Endothelial cell of umbilical vein (primary cell): ENCODE measurements at regions not wholly inside any gene's neighbourhood (a gene's known extent, or its start where the extent isn't known, plus 50 kb on each side); places are given as distances from the start of the nearest gene placed in this dataset.

Experiments used
- BruUV-seq: library from RNA; stranded (reverse); fragments of 400-500 nt; replicated peaks from 2 replicates; lab custom pipeline; 2021; lab: Mats Ljungman, UMichigan
- CTCF ChIA-PET: fragments of 300-600, 350-600 bp; sonication (Branson Sonifier 250); formaldehyde crosslinking; loops from one replicate; lab custom pipeline; 2021; ENCODE audit warnings: antibody characterized with exemption, inconsistent platforms; lab: Charles Lee
- POLR2A ChIA-PET: fragments of 300-600, 350-600 bp; sonication (Branson Sonifier 250); formaldehyde crosslinking; loops from one replicate; lab custom pipeline; 2021; ENCODE audit warnings: antibody characterized with exemption, inconsistent platforms; lab: Charles Lee
- DNase-seq: peaks from one replicate; pipeline ENCODE4 v3.0.0-alpha.2; 2011; ENCODE audit warnings: low read depth, low spot score
- FAIRE-seq: peaks from 2 replicates; lab custom pipeline; 2011; peaks lifted over from hg19 to GRCh38; lab: Jason Lieb, UNC
- H2AFZ ChIP-seq: 2 replicates; pipeline ENCODE4 v1.6.0; 2012; ENCODE audit warnings: low read depth, low read length, control low read depth, inconsistent platforms
- H3K27ac ChIP-seq: 2 replicates; pipeline ENCODE4 v1.5.1; 2011; ENCODE audit warnings: low read depth, mild to moderate bottlenecking, control low read depth, low read length, moderate library complexity; ENCODE audit not compliant: insufficient read depth
- H3K27me3 ChIP-seq, 2 experiments: 2 replicates each; pipeline versions ENCODE4 v1.6.0 to v1.6.1; 2011; ENCODE audit warnings: low read length in 2 of 2, mixed read lengths in 1 of 2; ENCODE audit not compliant: control insufficient read depth in 2 of 2, insufficient read depth in 2 of 2
- H3K36me3 ChIP-seq, 2 experiments: 2 replicates in 1 of 2; 3 replicates in 1 of 2; pipeline ENCODE4 v1.5.1; 2011; ENCODE audit warnings: low read length in 2 of 2, mild to moderate bottlenecking in 1 of 2, moderate library complexity in 1 of 2; ENCODE audit not compliant: control insufficient read depth in 2 of 2, insufficient read depth in 2 of 2; ENCODE audit errors: extremely low read depth in 1 of 2
- H3K4me1 ChIP-seq: 3 replicates; pipeline ENCODE4 v1.5.1; 2011; ENCODE audit warnings: mild to moderate bottlenecking, low read length; ENCODE audit not compliant: control insufficient read depth, insufficient read depth; ENCODE audit errors: extremely low read depth
- H3K4me2 ChIP-seq: 2 replicates; pipeline ENCODE4 v1.6.1; 2011; ENCODE audit warnings: low read length, control low read depth, mixed read lengths; ENCODE audit not compliant: insufficient read depth
- H3K4me3 ChIP-seq, 3 experiments: fragments of 200-600 bp in 1 of 3; sonication (generic), shearing (Covaris generic) in 1 of 3; replicated peaks in 1 of 3; 2 replicates each; pipeline ENCODE4 v1.5.1; 2011 to 2016; ENCODE audit warnings: control low read depth in 3 of 3, low read length in 3 of 3, mild to moderate bottlenecking in 2 of 3, inconsistent platforms in 1 of 3, low read depth in 1 of 3, moderate library complexity in 1 of 3; ENCODE audit not compliant: insufficient read depth in 1 of 3
- H3K79me2 ChIP-seq: 2 replicates; pipeline ENCODE4 v1.6.0; 2012; ENCODE audit warnings: low read length, inconsistent platforms; ENCODE audit not compliant: control insufficient read depth, insufficient read depth
- H3K9ac ChIP-seq: replicated peaks from 2 replicates; pipeline ENCODE3; 2011; ENCODE audit warnings: low read length, control low read depth; ENCODE audit not compliant: insufficient read depth; ENCODE audit errors: extremely low read depth
- H3K9me1 ChIP-seq: replicated peaks from 3 replicates; pipeline ENCODE4 v1.6.0; 2011; ENCODE audit warnings: mild to moderate bottlenecking, low read length; ENCODE audit not compliant: control insufficient read depth, insufficient read depth; ENCODE audit errors: extremely low read depth
- H3K9me3 ChIP-seq: replicated peaks from 2 replicates; pipeline ENCODE4 v1.5.1; 2012; ENCODE audit warnings: low read length, inconsistent platforms; ENCODE audit not compliant: control insufficient read depth, insufficient read depth
- H4K20me1 ChIP-seq: replicated peaks from 2 replicates; pipeline ENCODE3; 2011; ENCODE audit warnings: mild to moderate bottlenecking, low read length; ENCODE audit not compliant: control insufficient read depth, insufficient read depth; ENCODE audit errors: extremely low read depth
- CTCF ChIP-seq, 2 donors: IDR thresholded peaks; 1 replicate in 1 of 2; 2 replicates in 1 of 2; pipeline ENCODE4 v1.5.1; 2011; ENCODE audit warnings: low read length in 2 of 2, mild to moderate bottlenecking in 2 of 2, moderate library complexity in 2 of 2, control low read depth in 1 of 2, inconsistent platforms in 1 of 2, low read depth in 1 of 2; ENCODE audit not compliant: insufficient read depth in 1 of 2; ENCODE audit errors: extremely low read depth in 1 of 2
- EZH2 ChIP-seq: IDR thresholded peaks from 2 replicates; pipeline ENCODE4 v1.6.1; 2012; ENCODE audit warnings: borderline replicate concordance, low read depth, mild to moderate bottlenecking, moderate library complexity, low read length, inconsistent platforms; ENCODE audit not compliant: severe bottlenecking
- FOS ChIP-seq: IDR thresholded peaks from 2 replicates; pipeline ENCODE4 v1.6.1; 2011; ENCODE audit warnings: mild to moderate bottlenecking, low read length, moderate library complexity, borderline replicate concordance; ENCODE audit not compliant: insufficient read depth
- GATA2 ChIP-seq: IDR thresholded peaks from 2 replicates; pipeline ENCODE4 v1.7.0; 2011; ENCODE audit warnings: low read depth, mild to moderate bottlenecking, moderate library complexity, mixed read lengths, low read length; ENCODE audit not compliant: insufficient read length, insufficient read depth
- JUN ChIP-seq: IDR thresholded peaks from 2 replicates; pipeline ENCODE4 v1.6.1; 2011; ENCODE audit warnings: borderline replicate concordance, low read depth; ENCODE audit not compliant: insufficient read length, insufficient read depth
- MAX ChIP-seq: IDR thresholded peaks from 2 replicates; pipeline ENCODE4 v1.6.1; 2011; ENCODE audit not compliant: insufficient read depth, insufficient read length
- MYC ChIP-seq: IDR thresholded peaks from one replicate; pipeline ENCODE4 v1.6.1; 2011; ENCODE audit warnings: mild to moderate bottlenecking, low read depth, low read length
- POLR2A ChIP-seq: IDR thresholded peaks from 2 replicates; pipeline ENCODE4 v1.6.1; 2012; ENCODE audit warnings: low read depth, mild to moderate bottlenecking, control low read depth, low read length
- POLR2AphosphoS5 ChIP-seq: IDR thresholded peaks from 2 replicates; pipeline ENCODE4 v1.6.1; 2012; ENCODE audit warnings: low read depth, mild to moderate bottlenecking, control low read depth, low read length, moderate library complexity; ENCODE audit not compliant: insufficient read depth
- dilution Hi-C: fragments of 300-500 bp; cut with MboI; formaldehyde crosslinking; loops from one replicate; pipeline ENCODE4 v1.15.0; 2019; ENCODE audit warnings: low sequenced_read_pairs; ENCODE audit not compliant: extremely low pct_ligation_motif_present
- intact Hi-C: fragments of 100-400 bp; cut with micrococcal nuclease; formaldehyde crosslinking; loops from one replicate; pipeline ENCODE4 v1.10.0; 2022

DNA sequence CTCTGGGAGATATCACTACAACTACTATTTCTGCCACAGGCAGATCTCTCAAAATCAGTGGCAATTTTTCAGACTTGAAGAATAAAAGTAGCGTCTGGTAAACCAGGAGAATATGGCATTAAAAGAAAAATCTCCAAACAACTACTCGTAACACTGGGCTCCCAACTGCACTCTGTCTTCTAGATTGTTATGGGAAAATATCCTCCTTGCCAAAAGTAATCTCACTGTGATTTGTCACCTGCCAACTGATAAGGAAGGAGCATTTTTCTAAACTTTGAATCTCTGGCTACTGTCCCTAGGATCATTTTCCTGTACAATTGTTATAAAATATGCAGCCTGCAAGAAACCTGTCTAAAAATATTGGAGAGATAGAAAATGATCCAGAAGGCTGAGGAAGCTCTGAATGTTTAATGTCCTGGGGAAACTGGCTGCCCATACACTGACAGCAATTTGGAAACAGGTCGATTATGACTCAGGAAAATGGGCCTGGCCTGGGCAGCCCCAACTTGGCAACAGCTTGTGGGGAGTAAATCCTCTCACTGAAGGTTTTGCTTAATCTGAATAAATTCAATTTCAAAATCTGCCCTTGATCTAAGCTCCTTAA is 90.5 kb upstream of the DBX1 start:
- H3K9me1 ChIP-seq: no peaks in the 10 kb centered on the region
- FAIRE-seq (no peak), DNase-seq (no peak)
- ChIA-PET POLR2A (no interaction called here), CTCF (interaction anchor here (1.2 kb wide), 2 partner anchors 51 to 122 kb away, joined by 3 read pairs; no protein-coding TSS in a partner anchor)
- no peaks in the 10 kb centered on the region for H3K79me2 ChIP-seq
- H3K4me3 ChIP-seq: no peak overlapping the region
- no peaks in the 10 kb centered on the region for H3K9me3 ChIP-seq
- TF ChIP-seq JUN (no peak), POLR2A (no peak), MYC (no peak), GATA2 (no peak), CTCF (IDR thresholded peaks at IDR 0.05; ENCODE audit: extremely low read depth in 1 of 2, insufficient read depth in 1 of 2, low read depth in 1 of 2, low read length in 2 of 2) (no peak), EZH2 (no peak), POLR2AphosphoS5 (no peak), MAX (no peak), FOS (no peak)
- BruUV-seq: no TSS peak
- intact Hi-C loops (no loop called here), dilution Hi-C loops (no loop called here)
- no peak overlapping the region for H3K9ac ChIP-seq
- H3K27ac ChIP-seq: no peak overlapping the region
- H3K4me1 ChIP-seq: no peaks in the 10 kb centered on the region
- no peaks in the 10 kb centered on the region for H4K20me1 ChIP-seq
- H3K27me3 ChIP-seq: peaks cover 17 to 46% of the 10 kb centered on the region in 2 experiments
- H3K4me2 ChIP-seq: no peak overlapping the region
- H3K36me3 ChIP-seq: no peaks in the 10 kb centered on the region
- H2AFZ ChIP-seq: no peak overlapping the region
